Skeletal muscle tissue (tissue), 3 donors: ENCODE measurements at regions not wholly inside any gene's neighbourhood (a gene's known extent, or its start where the extent isn't known, plus 50 kb on each side); places are given as distances from the start of the nearest gene placed in this dataset.

Experiments used
- H3K27ac ChIP-seq: one replicate; pipeline ENCODE4 v1.7.0; 2013; ENCODE audit warnings: mild to moderate bottlenecking, low read depth, low read length, inconsistent platforms
- H3K27me3 ChIP-seq, 3 donors: one replicate each; pipeline ENCODE4 v1.7.0; 2013; ENCODE audit warnings: low read length in 3 of 3; ENCODE audit not compliant: control insufficient read depth in 3 of 3, insufficient read depth in 3 of 3
- H3K36me3 ChIP-seq, 3 donors: one replicate each; pipeline ENCODE4 v1.7.0; 2013; ENCODE audit warnings: low read length in 3 of 3; ENCODE audit not compliant: control insufficient read depth in 3 of 3, insufficient read depth in 3 of 3
- H3K4me1 ChIP-seq, 3 donors: one replicate each; pipeline ENCODE4 v1.7.0; 2013; ENCODE audit warnings: low read length in 3 of 3, mild to moderate bottlenecking in 3 of 3; ENCODE audit not compliant: control insufficient read depth in 3 of 3, insufficient read depth in 3 of 3
- H3K4me3 ChIP-seq, 3 donors: one replicate each; pipeline ENCODE4 v1.7.0; 2013; ENCODE audit warnings: low read length in 3 of 3
- H3K9ac ChIP-seq, 3 donors: one replicate each; pipeline ENCODE4 v1.7.0; 2013; ENCODE audit warnings: low read length in 3 of 3, mild to moderate bottlenecking in 3 of 3, moderate library complexity in 2 of 3, low read depth in 1 of 3
- H3K9me3 ChIP-seq, 3 donors: one replicate each; pipeline ENCODE4 v1.7.0; 2013; ENCODE audit warnings: low read length in 3 of 3; ENCODE audit not compliant: control insufficient read depth in 3 of 3
- donor health status: Osteomylitis.

- Histone ChIP-seq H3K9ac (no peak overlapping the region), H3K27me3 (peaks cover 0 to 17% (median 3%) of the 10 kb centered on the region in 3 donors), H3K4me1 (peaks cover 0 to 2% (median 0%) of the 10 kb centered on the region in 3 donors), H3K36me3 (no peaks in the 10 kb centered on the region), H3K27ac (no peak overlapping the region), H3K9me3 (no peaks in the 10 kb centered on the region), H3K4me3 (no peak overlapping the region)
Observed at GRCh38 chr16:65659758-65660157, 537.9 kb upstream of the CDH11 start.

GRCh38 chr16:65658787-65659220, 536.9 kb upstream of the CDH11 start:
- no peak overlapping the region for H3K27ac ChIP-seq
- H3K36me3 ChIP-seq: no peaks in the 10 kb centered on the region
- H3K4me3 ChIP-seq: no peak overlapping the region
- H3K9ac ChIP-seq: no peak overlapping the region
- H3K9me3 ChIP-seq: no peaks in the 10 kb centered on the region
- peaks cover 0 to 17% (median 3%) of the 10 kb centered on the region in 3 donors for H3K27me3 ChIP-seq
- peaks cover 0 to 2% (median 0%) of the 10 kb centered on the region in 3 donors for H3K4me1 ChIP-seq

DNA sequence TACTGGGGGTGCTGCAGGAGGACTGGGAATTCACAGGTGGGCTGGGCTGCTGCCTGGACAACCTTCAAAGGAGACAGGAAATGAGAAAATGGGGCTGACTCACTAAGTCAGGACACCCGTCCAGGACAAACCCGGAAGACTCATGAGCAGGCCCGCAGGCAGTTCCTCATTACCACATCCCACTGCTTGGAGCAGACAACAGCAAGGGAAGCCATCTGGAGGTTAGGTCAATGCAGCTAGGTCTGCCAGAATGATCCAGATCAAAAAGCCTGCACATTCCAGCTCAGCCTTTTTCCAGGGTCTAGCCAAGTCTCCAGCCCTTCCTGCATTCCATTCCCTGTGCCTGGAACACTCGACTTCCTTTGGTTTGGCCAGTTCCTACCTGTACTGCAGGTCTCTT, 536.5 kb upstream of the CDH11 start:
- Histone ChIP-seq H3K27me3 (peaks cover 0 to 17% (median 3%) of the 10 kb centered on the region in 3 donors), H3K9ac (no peak overlapping the region), H3K27ac (no peak overlapping the region), H3K9me3 (no peaks in the 10 kb centered on the region), H3K4me3 (no peak overlapping the region), H3K36me3 (no peaks in the 10 kb centered on the region), H3K4me1 (peaks cover 0 to 2% (median 0%) of the 10 kb centered on the region in 3 donors)

GRCh38 chr16:65657556-65657955, 535.7 kb upstream of the CDH11 start:
- H3K4me3 ChIP-seq: no peak overlapping the region
- H3K9ac ChIP-seq: no peak overlapping the region
- no peaks in the 10 kb centered on the region for H3K36me3 ChIP-seq
- H3K27me3 ChIP-seq: peaks cover 0 to 17% (median 3%) of the 10 kb centered on the region in 3 donors
- no peak overlapping the region for H3K27ac ChIP-seq
- H3K4me1 ChIP-seq: peaks cover 0 to 2% (median 0%) of the 10 kb centered on the region in 3 donors
- no peaks in the 10 kb centered on the region for H3K9me3 ChIP-seq

DNA sequence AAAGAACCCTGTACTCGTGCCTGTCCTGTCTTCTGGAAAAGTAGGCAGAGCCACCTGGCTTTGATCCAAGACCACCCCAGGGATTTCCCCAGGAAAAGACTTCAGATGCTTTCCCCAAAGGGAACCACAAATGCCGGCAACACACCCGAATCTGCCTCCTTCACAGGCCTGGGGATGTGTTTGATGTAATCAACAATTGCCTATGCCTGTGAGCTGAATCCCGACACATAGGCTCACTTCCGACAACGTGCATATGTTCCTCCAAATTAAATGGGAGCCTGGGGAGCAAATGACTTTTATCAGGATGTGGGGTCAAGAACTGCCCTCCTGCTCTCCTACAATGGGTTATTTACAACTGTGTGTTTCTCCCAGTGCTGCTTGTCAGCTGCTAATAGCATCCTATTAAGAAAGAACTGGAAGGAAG, 535.2 kb upstream of the CDH11 start:
- peaks cover 0 to 2% (median 0%) of the 10 kb centered on the region in 3 donors for H3K4me1 ChIP-seq
- H3K36me3 ChIP-seq: no peaks in the 10 kb centered on the region
- H3K4me3 ChIP-seq: no peak overlapping the region
- no peak overlapping the region for H3K9ac ChIP-seq
- no peak overlapping the region for H3K27ac ChIP-seq
- H3K9me3 ChIP-seq: no peaks in the 10 kb centered on the region
- H3K27me3 ChIP-seq: peaks cover 0 to 19% (median 3%) of the 10 kb centered on the region in 3 donors

DNA sequence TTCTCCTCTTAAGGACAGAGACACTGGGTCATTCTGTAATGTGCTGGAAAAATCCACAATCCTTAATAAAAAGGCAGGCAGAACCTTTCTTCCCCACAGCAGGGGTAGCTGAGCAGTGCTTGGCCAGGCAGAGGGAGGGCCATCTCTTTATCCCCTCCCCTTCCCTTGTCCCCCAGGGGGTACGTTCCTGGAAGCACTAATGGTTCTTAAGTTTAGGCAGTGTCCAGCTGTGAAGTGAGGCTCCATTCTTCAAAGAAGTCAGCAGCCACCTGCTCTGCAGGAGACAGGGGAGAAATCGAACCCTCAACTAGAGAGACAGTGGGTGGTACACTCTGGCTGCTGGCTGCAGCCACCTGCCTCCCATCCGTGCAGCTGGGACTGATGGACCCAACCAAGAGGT, 533.9 kb upstream of the CDH11 start:
- peaks cover 0 to 2% (median 0%) of the 10 kb centered on the region in 3 donors for H3K4me1 ChIP-seq
- no peaks in the 10 kb centered on the region for H3K36me3 ChIP-seq
- no peak overlapping the region for H3K9ac ChIP-seq
- peaks cover 0 to 23% (median 3%) of the 10 kb centered on the region in 3 donors for H3K27me3 ChIP-seq
- H3K4me3 ChIP-seq: no peak overlapping the region
- H3K27ac ChIP-seq: no peak overlapping the region
- H3K9me3 ChIP-seq: no peaks in the 10 kb centered on the region

DNA sequence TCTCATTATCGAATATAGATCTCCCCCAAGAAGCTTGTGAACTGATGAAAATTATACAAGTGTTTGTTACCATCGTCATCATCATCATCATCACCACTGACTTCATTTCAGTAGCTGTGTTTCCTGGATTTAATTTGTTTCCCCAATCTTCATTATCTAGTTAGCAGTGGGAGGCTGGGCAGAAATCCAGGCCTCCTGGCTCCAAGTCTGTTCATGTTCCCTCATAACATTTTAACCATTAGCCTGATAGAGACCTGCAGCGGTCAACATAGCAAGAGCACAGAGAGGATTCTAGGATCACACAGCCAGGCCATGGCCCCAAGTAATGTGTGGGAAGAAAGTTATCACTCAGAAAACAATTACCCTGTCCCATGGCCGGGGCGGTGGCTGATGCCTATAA, 526.2 kb upstream of the CDH11 start:
- Histone ChIP-seq H3K4me3 (no peak overlapping the region), H3K9ac (no peak overlapping the region), H3K27me3 (peaks cover 0 to 6% (median 0%) of the 10 kb centered on the region in 3 donors), H3K9me3 (no peaks in the 10 kb centered on the region), H3K27ac (no peak overlapping the region), H3K4me1 (no peaks in the 10 kb centered on the region), H3K36me3 (no peaks in the 10 kb centered on the region)

GRCh38 chr16:65644821-65645220, 523.0 kb upstream of the CDH11 start:
- no peak overlapping the region for H3K27ac ChIP-seq
- no peaks in the 10 kb centered on the region for H3K4me1 ChIP-seq
- H3K4me3 ChIP-seq: no peak overlapping the region
- H3K9me3 ChIP-seq: no peaks in the 10 kb centered on the region
- no peak overlapping the region for H3K9ac ChIP-seq
- no peaks in the 10 kb centered on the region for H3K36me3 ChIP-seq
- no peaks in the 10 kb centered on the region for H3K27me3 ChIP-seq

- no peak overlapping the region for H3K4me3 ChIP-seq
- no peak overlapping the region for H3K27ac ChIP-seq
- H3K27me3 ChIP-seq: no peaks in the 10 kb centered on the region
- no peaks in the 10 kb centered on the region for H3K36me3 ChIP-seq
- no peak overlapping the region for H3K9ac ChIP-seq
- no peaks in the 10 kb centered on the region for H3K9me3 ChIP-seq
- H3K4me1 ChIP-seq: no peaks in the 10 kb centered on the region
Observed at GRCh38 chr16:65641762-65642289, 520.0 kb upstream of the CDH11 start.

- Histone ChIP-seq H3K27me3 (no peaks in the 10 kb centered on the region), H3K36me3 (no peaks in the 10 kb centered on the region), H3K9me3 (no peaks in the 10 kb centered on the region), H3K27ac (no peak overlapping the region), H3K4me1 (no peaks in the 10 kb centered on the region), H3K4me3 (no peak overlapping the region), H3K9ac (no peak overlapping the region)
Observed at GRCh38 chr16:65641049-65641761, 519.3 kb upstream of the CDH11 start.
